ENCODE measurements at regions not wholly inside any gene's neighbourhood (a gene's known extent, or its start where the extent isn't known, plus 50 kb on each side); places are given as distances from the start of the nearest gene placed in this dataset.

- Histone ChIP-seq H3K9me3 (ENCODE audit: control insufficient read depth, low read depth, low read length) (no peaks in the 10 kb centered on the region), H3K4me1 (ENCODE audit: control insufficient read depth, low read depth, low read length) (peaks cover 9% of the 10 kb centered on the region), H3K4me3 (ENCODE audit: low read length) (peak overlapping the region; percentile 24), H3K27me3 (ENCODE audit: control insufficient read depth, insufficient read depth, low read length) (no peaks in the 10 kb centered on the region), H3K27ac (ENCODE audit: low read length) (no peak overlapping the region), H3K9ac (ENCODE audit: low read length) (no peak overlapping the region), H3K36me3 (ENCODE audit: control insufficient read depth, low read depth, low read length) (no peaks in the 10 kb centered on the region)
Measured at GRCh38 chr2:76572981-76573380, 862.3 kb upstream of the GCFC2 start.

GRCh38 chr2:76569819-76570218 is 859.1 kb upstream of the GCFC2 start:
- H3K9ac ChIP-seq (ENCODE audit: low read length): no peak overlapping the region

GRCh38 chr2:76567478-76567877 is 856.8 kb upstream of the GCFC2 start:
- no peak overlapping the region for H3K9ac ChIP-seq (ENCODE audit: low read length)
- peaks cover 1% of the 10 kb centered on the region for H3K4me1 ChIP-seq (ENCODE audit: control insufficient read depth, low read depth, low read length)
- H3K4me3 ChIP-seq (ENCODE audit: low read length): no peak overlapping the region
- no peaks in the 10 kb centered on the region for H3K36me3 ChIP-seq (ENCODE audit: control insufficient read depth, low read depth, low read length)
- H3K9me3 ChIP-seq (ENCODE audit: control insufficient read depth, low read depth, low read length): no peaks in the 10 kb centered on the region
- no peaks in the 10 kb centered on the region for H3K27me3 ChIP-seq (ENCODE audit: control insufficient read depth, insufficient read depth, low read length)
- no peak overlapping the region for H3K27ac ChIP-seq (ENCODE audit: low read length)

More at GRCh38 chr2:76569819-76570218, 859.1 kb upstream of the GCFC2 start:
- no peaks in the 10 kb centered on the region for H3K9me3 ChIP-seq (ENCODE audit: control insufficient read depth, low read depth, low read length)
- no peaks in the 10 kb centered on the region for H3K27me3 ChIP-seq (ENCODE audit: control insufficient read depth, insufficient read depth, low read length)
- no peak overlapping the region for H3K27ac ChIP-seq (ENCODE audit: low read length)
- H3K36me3 ChIP-seq (ENCODE audit: control insufficient read depth, low read depth, low read length): no peaks in the 10 kb centered on the region
- H3K4me1 ChIP-seq (ENCODE audit: control insufficient read depth, low read depth, low read length): peaks cover 9% of the 10 kb centered on the region
- no peak overlapping the region for H3K4me3 ChIP-seq (ENCODE audit: low read length)

- no peaks in the 10 kb centered on the region for H3K36me3 ChIP-seq (ENCODE audit: control insufficient read depth, low read depth, low read length)
- no peaks in the 10 kb centered on the region for H3K9me3 ChIP-seq (ENCODE audit: control insufficient read depth, low read depth, low read length)
- no peaks in the 10 kb centered on the region for H3K4me1 ChIP-seq (ENCODE audit: control insufficient read depth, low read depth, low read length)
- no peak overlapping the region for H3K4me3 ChIP-seq (ENCODE audit: low read length)
- H3K9ac ChIP-seq (ENCODE audit: low read length): no peak overlapping the region
- H3K27me3 ChIP-seq (ENCODE audit: control insufficient read depth, insufficient read depth, low read length): no peaks in the 10 kb centered on the region
- H3K27ac ChIP-seq (ENCODE audit: low read length): no peak overlapping the region
Measured at GRCh38 chr2:76564734-76565133, 854.0 kb upstream of the GCFC2 start.

GRCh38 chr2:76563730-76564129 is 853.0 kb upstream of the GCFC2 start:
- Histone ChIP-seq H3K27ac (ENCODE audit: low read length) (no peak overlapping the region), H3K4me1 (ENCODE audit: control insufficient read depth, low read depth, low read length) (no peaks in the 10 kb centered on the region), H3K4me3 (ENCODE audit: low read length) (no peak overlapping the region), H3K9me3 (ENCODE audit: control insufficient read depth, low read depth, low read length) (no peaks in the 10 kb centered on the region), H3K27me3 (ENCODE audit: control insufficient read depth, insufficient read depth, low read length) (no peaks in the 10 kb centered on the region), H3K9ac (ENCODE audit: low read length) (no peak overlapping the region), H3K36me3 (ENCODE audit: control insufficient read depth, low read depth, low read length) (no peaks in the 10 kb centered on the region)

- no peak overlapping the region for H3K27ac ChIP-seq (ENCODE audit: low read length)
- H3K36me3 ChIP-seq (ENCODE audit: control insufficient read depth, low read depth, low read length): no peaks in the 10 kb centered on the region
- H3K27me3 ChIP-seq (ENCODE audit: control insufficient read depth, insufficient read depth, low read length): no peaks in the 10 kb centered on the region
- H3K4me1 ChIP-seq (ENCODE audit: control insufficient read depth, low read depth, low read length): no peaks in the 10 kb centered on the region
- H3K4me3 ChIP-seq (ENCODE audit: low read length): no peak overlapping the region
- H3K9me3 ChIP-seq (ENCODE audit: control insufficient read depth, low read depth, low read length): no peaks in the 10 kb centered on the region
- H3K9ac ChIP-seq (ENCODE audit: low read length): no peak overlapping the region
Measured at GRCh38 chr2:76558157-76558556, 847.4 kb upstream of the GCFC2 start.

GRCh38 chr2:76556018-76556417 is 845.3 kb upstream of the GCFC2 start:
- Histone ChIP-seq H3K27ac (ENCODE audit: low read length) (no peak overlapping the region), H3K4me1 (ENCODE audit: control insufficient read depth, low read depth, low read length) (no peaks in the 10 kb centered on the region), H3K36me3 (ENCODE audit: control insufficient read depth, low read depth, low read length) (no peaks in the 10 kb centered on the region), H3K4me3 (ENCODE audit: low read length) (no peak overlapping the region), H3K27me3 (ENCODE audit: control insufficient read depth, insufficient read depth, low read length) (no peaks in the 10 kb centered on the region), H3K9me3 (ENCODE audit: control insufficient read depth, low read depth, low read length) (no peaks in the 10 kb centered on the region), H3K9ac (ENCODE audit: low read length) (no peak overlapping the region)

- no peaks in the 10 kb centered on the region for H3K36me3 ChIP-seq (ENCODE audit: control insufficient read depth, low read depth, low read length)
- H3K4me1 ChIP-seq (ENCODE audit: control insufficient read depth, low read depth, low read length): no peaks in the 10 kb centered on the region
- no peak overlapping the region for H3K4me3 ChIP-seq (ENCODE audit: low read length)
- no peak overlapping the region for H3K27ac ChIP-seq (ENCODE audit: low read length)
- no peak overlapping the region for H3K9ac ChIP-seq (ENCODE audit: low read length)
- H3K27me3 ChIP-seq (ENCODE audit: control insufficient read depth, insufficient read depth, low read length): no peaks in the 10 kb centered on the region
- no peaks in the 10 kb centered on the region for H3K9me3 ChIP-seq (ENCODE audit: control insufficient read depth, low read depth, low read length)
Measured at GRCh38 chr2:76546207-76546606, 835.5 kb upstream of the GCFC2 start.

- Histone ChIP-seq H3K27ac (ENCODE audit: low read length) (no peak overlapping the region), H3K4me3 (ENCODE audit: low read length) (no peak overlapping the region), H3K4me1 (ENCODE audit: control insufficient read depth, low read depth, low read length) (no peaks in the 10 kb centered on the region), H3K9me3 (ENCODE audit: control insufficient read depth, low read depth, low read length) (no peaks in the 10 kb centered on the region), H3K9ac (ENCODE audit: low read length) (no peak overlapping the region), H3K27me3 (ENCODE audit: control insufficient read depth, insufficient read depth, low read length) (no peaks in the 10 kb centered on the region), H3K36me3 (ENCODE audit: control insufficient read depth, low read depth, low read length) (no peaks in the 10 kb centered on the region)
Measured at GRCh38 chr2:76544901-76545300, 834.2 kb upstream of the GCFC2 start.

- Histone ChIP-seq H3K9ac (ENCODE audit: low read length) (no peak overlapping the region), H3K27ac (ENCODE audit: low read length) (no peak overlapping the region), H3K27me3 (ENCODE audit: control insufficient read depth, insufficient read depth, low read length) (no peaks in the 10 kb centered on the region), H3K4me3 (ENCODE audit: low read length) (no peak overlapping the region), H3K9me3 (ENCODE audit: control insufficient read depth, low read depth, low read length) (no peaks in the 10 kb centered on the region), H3K4me1 (ENCODE audit: control insufficient read depth, low read depth, low read length) (no peaks in the 10 kb centered on the region), H3K36me3 (ENCODE audit: control insufficient read depth, low read depth, low read length) (no peaks in the 10 kb centered on the region)
Measured at GRCh38 chr2:76517574-76517909, 806.8 kb upstream of the GCFC2 start.

- H3K27me3 ChIP-seq (ENCODE audit: control insufficient read depth, insufficient read depth, low read length): no peaks in the 10 kb centered on the region
- no peak overlapping the region for H3K9ac ChIP-seq (ENCODE audit: low read length)
Measured at GRCh38 chr2:76516861-76517573, 806.3 kb upstream of the GCFC2 start.

GRCh38 chr2:76512201-76512820 is 801.6 kb upstream of the GCFC2 start:
- H3K9ac ChIP-seq (ENCODE audit: low read length): no peak overlapping the region
- no peaks in the 10 kb centered on the region for H3K36me3 ChIP-seq (ENCODE audit: control insufficient read depth, low read depth, low read length)
- H3K4me3 ChIP-seq (ENCODE audit: low read length): no peak overlapping the region
- no peak overlapping the region for H3K27ac ChIP-seq (ENCODE audit: low read length)
- no peaks in the 10 kb centered on the region for H3K9me3 ChIP-seq (ENCODE audit: control insufficient read depth, low read depth, low read length)
- H3K27me3 ChIP-seq (ENCODE audit: control insufficient read depth, insufficient read depth, low read length): no peaks in the 10 kb centered on the region
- no peaks in the 10 kb centered on the region for H3K4me1 ChIP-seq (ENCODE audit: control insufficient read depth, low read depth, low read length)

More at GRCh38 chr2:76516861-76517573, 806.3 kb upstream of the GCFC2 start:
- H3K9me3 ChIP-seq (ENCODE audit: control insufficient read depth, low read depth, low read length): no peaks in the 10 kb centered on the region
- no peak overlapping the region for H3K27ac ChIP-seq (ENCODE audit: low read length)
- no peak overlapping the region for H3K4me3 ChIP-seq (ENCODE audit: low read length)
- no peaks in the 10 kb centered on the region for H3K4me1 ChIP-seq (ENCODE audit: control insufficient read depth, low read depth, low read length)
- H3K36me3 ChIP-seq (ENCODE audit: control insufficient read depth, low read depth, low read length): no peaks in the 10 kb centered on the region

Data from iPS-18a (cell line).